HEK293 (cell line): ENCODE measurements at regions not wholly inside any gene's neighbourhood (a gene's known extent, or its start where the extent isn't known, plus 50 kb on each side); places are given as distances from the start of the nearest gene placed in this dataset.

Experiments
- CTCF ChIA-PET: fragments of 350-600 bp; formaldehyde crosslinking; extraction: SDS; loops from one replicate; lab custom pipeline; 2021; ENCODE audit warnings: antibody characterized with exemption; lab: Yijun Ruan, JAX
- POLR2A ChIA-PET: fragments of 300-600 bp; formaldehyde crosslinking; extraction: SDS; loops from one replicate; lab custom pipeline; 2020; ENCODE audit warnings: antibody characterized with exemption, inconsistent platforms; lab: Yijun Ruan, JAX
- H3K27ac ChIP-seq: fragments of 200-500 bp; sonication (Bioruptor generic); 2 replicates; pipeline ENCODE4 v1.5.1; 2014; ENCODE audit warnings: low read depth, low read length, control low read depth, inconsistent platforms; ENCODE audit errors: extremely low read depth
- H3K36me3 ChIP-seq, 2 experiments: fragments of 200-500 bp in 1 of 2; sonication (Bioruptor generic) in 1 of 2; 1 replicate in 1 of 2; 2 replicates in 1 of 2; pipeline ENCODE4 v1.5.1; 2014 to 2017; ENCODE audit warnings: inconsistent platforms in 2 of 2, low read length in 2 of 2; ENCODE audit not compliant: control insufficient read depth in 2 of 2, insufficient read depth in 1 of 2
- H3K4me1 ChIP-seq: fragments of 200-500 bp; sonication (Bioruptor generic); 2 replicates; pipeline ENCODE4 v1.5.1; 2014; ENCODE audit warnings: mild to moderate bottlenecking, low read length, inconsistent platforms; ENCODE audit not compliant: control insufficient read depth, insufficient read depth
- H3K4me3 ChIP-seq: 2 replicates; pipeline ENCODE4 v1.5.1; 2011; ENCODE audit warnings: low read depth, mild to moderate bottlenecking, control low read depth, low read length, moderate library complexity
- H3K9me3 ChIP-seq: fragments of 200-500 bp; sonication (Bioruptor generic); 2 replicates; pipeline ENCODE4 v1.5.1; 2014; ENCODE audit warnings: low read depth, low read length, inconsistent platforms; ENCODE audit not compliant: control insufficient read depth, insufficient read depth
- EGR2 ChIP-seq: fragments of 450-650 bp; formaldehyde crosslinking; IDR thresholded peaks from 2 replicates; pipeline ENCODE4 v1.5.1; 2016; ENCODE audit warnings: low read depth, missing biosample characterization, missing genetic modification characterization
- GLI4 ChIP-seq: fragments of 450-650 bp; formaldehyde crosslinking; IDR thresholded peaks from 2 replicates; pipeline ENCODE4 v1.5.1; 2016; ENCODE audit warnings: missing biosample characterization, missing genetic modification characterization
- IKZF3 ChIP-seq: fragments of 450-650 bp; IDR thresholded peaks from 2 replicates; pipeline ENCODE4 v1.5.0; 2018; ENCODE audit warnings: missing biosample characterization, mild to moderate bottlenecking, missing genetic modification characterization, moderate library complexity
- KLF16 ChIP-seq: fragments of 450-650 bp; formaldehyde crosslinking; IDR thresholded peaks from 2 replicates; pipeline ENCODE4 v1.5.1; 2017; ENCODE audit warnings: missing biosample characterization, missing genetic modification characterization
- KLF7 ChIP-seq: fragments of 450-650 bp; formaldehyde crosslinking; IDR thresholded peaks from 2 replicates; pipeline ENCODE4 v1.5.1; 2016; ENCODE audit warnings: missing biosample characterization, missing genetic modification characterization, borderline replicate concordance
- KLF8 ChIP-seq: fragments of 450-650 bp; formaldehyde crosslinking; IDR thresholded peaks from 2 replicates; pipeline ENCODE4 v1.5.1; 2016; ENCODE audit warnings: missing biosample characterization, missing genetic modification characterization
- KLF9 ChIP-seq: fragments of 450-650 bp; formaldehyde crosslinking; IDR thresholded peaks from 2 replicates; pipeline ENCODE4 v1.5.1; 2016; ENCODE audit warnings: missing biosample characterization, missing genetic modification characterization, low read depth
- OVOL3 ChIP-seq: fragments of 450-650 bp; formaldehyde crosslinking; IDR thresholded peaks from 2 replicates; pipeline ENCODE4 v1.5.1; 2016; ENCODE audit warnings: missing biosample characterization, missing genetic modification characterization
- YY1 ChIP-seq: fragments of 450-650 bp; formaldehyde crosslinking; IDR thresholded peaks from 2 replicates; pipeline ENCODE4 v1.5.1; 2018; ENCODE audit warnings: missing biosample characterization, missing genetic modification characterization
- ZBTB21 ChIP-seq: fragments of 450-650 bp; formaldehyde crosslinking; IDR thresholded peaks from 2 replicates; pipeline ENCODE4 v1.5.1; 2017; ENCODE audit warnings: missing biosample characterization, missing genetic modification characterization
- ZNF133 ChIP-seq: fragments of 450-650 bp; formaldehyde crosslinking; IDR thresholded peaks from 2 replicates; pipeline ENCODE4 v1.5.1; 2016; ENCODE audit warnings: missing biosample characterization, missing genetic modification characterization
- ZNF2 ChIP-seq: fragments of 450-650 bp; formaldehyde crosslinking; IDR thresholded peaks from 2 replicates; pipeline ENCODE4 v1.5.1; 2016; ENCODE audit warnings: missing biosample characterization, missing genetic modification characterization
- ZNF221 ChIP-seq: fragments of 450-650 bp; formaldehyde crosslinking; IDR thresholded peaks from 2 replicates; pipeline ENCODE4 v1.5.1; 2017; ENCODE audit warnings: missing biosample characterization, missing genetic modification characterization, borderline replicate concordance
- ZNF48 ChIP-seq: fragments of 450-650 bp; formaldehyde crosslinking; IDR thresholded peaks from 2 replicates; pipeline ENCODE4 v1.5.1; 2016; ENCODE audit warnings: missing biosample characterization, missing genetic modification characterization
- ZNF501 ChIP-seq: fragments of 450-650 bp; formaldehyde crosslinking; IDR thresholded peaks from 2 replicates; pipeline ENCODE4 v1.5.1; 2016; ENCODE audit warnings: missing biosample characterization, missing genetic modification characterization
- ZNF548 ChIP-seq: fragments of 450-650 bp; formaldehyde crosslinking; IDR thresholded peaks from 2 replicates; pipeline ENCODE4 v1.5.1; 2016; ENCODE audit warnings: missing biosample characterization, missing genetic modification characterization
- ZNF549 ChIP-seq: fragments of 450-650 bp; IDR thresholded peaks from 2 replicates; pipeline ENCODE4 v1.5.1; 2018; ENCODE audit warnings: missing biosample characterization, missing genetic modification characterization, mild to moderate bottlenecking, inconsistent platforms, moderate library complexity
- ZNF555 ChIP-seq: fragments of 450-650 bp; formaldehyde crosslinking; conservative IDR thresholded peaks from 2 replicates; pipeline ENCODE4 v1.5.1; 2017; ENCODE audit warnings: missing biosample characterization, mild to moderate bottlenecking, missing genetic modification characterization, inconsistent platforms
- ZNF600 ChIP-seq: fragments of 450-650 bp; formaldehyde crosslinking; IDR thresholded peaks from 2 replicates; pipeline ENCODE4 v1.5.1; 2016; ENCODE audit warnings: missing biosample characterization, missing genetic modification characterization
- ZNF623 ChIP-seq: fragments of 450-650 bp; formaldehyde crosslinking; IDR thresholded peaks from 2 replicates; pipeline ENCODE4 v1.5.1; 2016; ENCODE audit warnings: missing biosample characterization, missing genetic modification characterization
- ZNF747 ChIP-seq: fragments of 450-650 bp; formaldehyde crosslinking; IDR thresholded peaks from 2 replicates; pipeline ENCODE4 v1.5.1; 2016; ENCODE audit warnings: missing biosample characterization, missing genetic modification characterization
- ZNF791 ChIP-seq: fragments of 450-650 bp; formaldehyde crosslinking; IDR thresholded peaks from 2 replicates; pipeline ENCODE4 v1.5.1; 2016; ENCODE audit warnings: missing biosample characterization, missing genetic modification characterization
- ZNF830 ChIP-seq: fragments of 450-650 bp; IDR thresholded peaks from 2 replicates; pipeline ENCODE4 v1.5.0; 2018; ENCODE audit warnings: missing biosample characterization, missing genetic modification characterization, low read depth, mild to moderate bottlenecking, moderate library complexity
- TF ChIP-seq, protein P1 (sequence below): fragments of 450-650 bp; formaldehyde crosslinking; IDR thresholded peaks from 2 replicates; pipeline ENCODE4 v1.5.1; 2016; ENCODE audit warnings: missing biosample characterization, missing genetic modification characterization
- TF ChIP-seq, protein P2 (sequence below): fragments of 450-650 bp; formaldehyde crosslinking; IDR thresholded peaks from 2 replicates; pipeline ENCODE4 v1.5.1; 2016; ENCODE audit warnings: missing biosample characterization, missing genetic modification characterization
- TF ChIP-seq, protein P3 (sequence below): fragments of 450-650 bp; formaldehyde crosslinking; IDR thresholded peaks from 2 replicates; pipeline ENCODE4 v1.5.1; 2016; ENCODE audit warnings: missing biosample characterization, missing genetic modification characterization, low read depth
- TF ChIP-seq, protein P4 (sequence below): fragments of 450-650 bp; formaldehyde crosslinking; IDR thresholded peaks from 2 replicates; pipeline ENCODE4 v1.5.1; 2016; ENCODE audit warnings: missing biosample characterization, missing genetic modification characterization
- TF ChIP-seq, protein P5 (sequence below): IDR thresholded peaks from 2 replicates; pipeline ENCODE4 v1.6.1; 2011; ENCODE audit warnings: mild to moderate bottlenecking, low read depth, low read length, borderline replicate concordance
- TF ChIP-seq, protein P6 (sequence below): fragments of 450-650 bp; formaldehyde crosslinking; IDR thresholded peaks from 2 replicates; pipeline ENCODE4 v1.5.1; 2016; ENCODE audit warnings: missing biosample characterization, missing genetic modification characterization

DNA sequence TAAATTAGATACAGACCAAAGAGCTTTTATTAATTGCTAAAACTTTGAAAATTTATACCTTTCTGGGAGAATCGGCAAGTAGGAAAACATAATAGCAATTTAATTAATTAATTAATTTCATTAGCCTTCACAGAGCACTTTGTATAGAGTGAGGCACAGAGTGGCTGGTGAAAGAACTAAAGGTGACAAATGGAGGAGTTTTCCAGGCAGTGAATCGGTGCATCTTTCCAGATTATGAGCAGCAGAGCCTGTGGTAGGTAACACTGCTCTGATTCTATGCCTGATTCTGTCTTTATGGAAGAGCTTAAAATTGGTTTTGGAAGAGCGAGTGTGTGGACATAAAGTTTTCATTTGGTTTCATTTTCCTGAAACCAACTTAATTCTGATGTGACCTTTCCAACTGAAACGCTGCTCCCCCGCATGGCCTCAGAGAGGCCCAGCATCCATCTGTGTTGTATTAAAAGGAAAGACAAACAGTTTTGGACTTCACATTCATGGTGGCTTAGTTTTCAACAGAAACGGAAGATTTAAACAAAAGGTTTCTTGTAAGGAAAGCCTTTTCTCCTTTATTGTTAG, 188.9 kb upstream of the RPS23 start:
- TF ChIP-seq, protein P1, sequence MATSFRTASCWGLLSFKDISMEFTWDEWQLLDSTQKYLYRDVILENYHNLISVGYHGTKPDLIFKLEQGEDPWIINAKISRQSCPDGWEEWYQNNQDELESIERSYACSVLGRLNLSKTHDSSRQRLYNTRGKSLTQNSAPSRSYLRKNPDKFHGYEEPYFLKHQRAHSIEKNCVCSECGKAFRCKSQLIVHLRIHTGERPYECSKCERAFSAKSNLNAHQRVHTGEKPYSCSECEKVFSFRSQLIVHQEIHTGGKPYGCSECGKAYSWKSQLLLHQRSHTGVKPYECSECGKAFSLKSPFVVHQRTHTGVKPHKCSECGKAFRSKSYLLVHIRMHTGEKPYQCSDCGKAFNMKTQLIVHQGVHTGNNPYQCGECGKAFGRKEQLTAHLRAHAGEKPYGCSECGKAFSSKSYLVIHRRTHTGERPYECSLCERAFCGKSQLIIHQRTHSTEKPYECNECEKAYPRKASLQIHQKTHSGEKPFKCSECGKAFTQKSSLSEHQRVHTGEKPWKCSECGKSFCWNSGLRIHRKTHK (tag by site-specific recombination), result no peak
- TF ChIP-seq ZNF221 (tag by site-specific recombination) (no peak), ZNF555 (no peak), KLF16 (tag by site-specific recombination) (no peak), ZNF501 (tag by site-specific recombination) (no peak), EGR2 (no peak), ZNF548 (tag by site-specific recombination) (no peak), ZNF2 (no peak), KLF8 (tag by site-specific recombination) (no peak), ZNF48 (tag by site-specific recombination) (no peak), YY1 (no peak), ZNF830 (tag by site-specific recombination) (no peak), ZNF747 (tag by site-specific recombination) (no peak), KLF7 (tag by site-specific recombination) (no peak), ZNF549 (tag by site-specific recombination) (no peak)
- TF ChIP-seq, protein P2, sequence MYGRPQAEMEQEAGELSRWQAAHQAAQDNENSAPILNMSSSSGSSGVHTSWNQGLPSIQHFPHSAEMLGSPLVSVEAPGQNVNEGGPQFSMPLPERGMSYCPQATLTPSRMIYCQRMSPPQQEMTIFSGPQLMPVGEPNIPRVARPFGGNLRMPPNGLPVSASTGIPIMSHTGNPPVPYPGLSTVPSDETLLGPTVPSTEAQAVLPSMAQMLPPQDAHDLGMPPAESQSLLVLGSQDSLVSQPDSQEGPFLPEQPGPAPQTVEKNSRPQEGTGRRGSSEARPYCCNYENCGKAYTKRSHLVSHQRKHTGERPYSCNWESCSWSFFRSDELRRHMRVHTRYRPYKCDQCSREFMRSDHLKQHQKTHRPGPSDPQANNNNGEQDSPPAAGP (tag by site-specific recombination), result no peak
- TF ChIP-seq, protein P3, sequence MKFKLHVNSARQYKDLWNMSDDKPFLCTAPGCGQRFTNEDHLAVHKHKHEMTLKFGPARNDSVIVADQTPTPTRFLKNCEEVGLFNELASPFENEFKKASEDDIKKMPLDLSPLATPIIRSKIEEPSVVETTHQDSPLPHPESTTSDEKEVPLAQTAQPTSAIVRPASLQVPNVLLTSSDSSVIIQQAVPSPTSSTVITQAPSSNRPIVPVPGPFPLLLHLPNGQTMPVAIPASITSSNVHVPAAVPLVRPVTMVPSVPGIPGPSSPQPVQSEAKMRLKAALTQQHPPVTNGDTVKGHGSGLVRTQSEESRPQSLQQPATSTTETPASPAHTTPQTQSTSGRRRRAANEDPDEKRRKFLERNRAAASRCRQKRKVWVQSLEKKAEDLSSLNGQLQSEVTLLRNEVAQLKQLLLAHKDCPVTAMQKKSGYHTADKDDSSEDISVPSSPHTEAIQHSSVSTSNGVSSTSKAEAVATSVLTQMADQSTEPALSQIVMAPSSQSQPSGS (tag by site-specific recombination), result no peak
- H3K4me1 ChIP-seq, result no peaks in the 10 kb centered on the region
- no peak overlapping the region for H3K4me3 ChIP-seq
- POLR2A ChIA-PET, result no interaction called here
- no peaks in the 10 kb centered on the region for H3K9me3 ChIP-seq
- H3K36me3 ChIP-seq, result no peaks in the 10 kb centered on the region
- CTCF ChIA-PET, result interaction anchor here (0.5 to 0.7 kb wide), 3 partner anchors 34 to 713 kb away, joined by 3 to 5 read pairs (median 3); no protein-coding TSS in a partner anchor
- no peak overlapping the region for H3K27ac ChIP-seq

DNA sequence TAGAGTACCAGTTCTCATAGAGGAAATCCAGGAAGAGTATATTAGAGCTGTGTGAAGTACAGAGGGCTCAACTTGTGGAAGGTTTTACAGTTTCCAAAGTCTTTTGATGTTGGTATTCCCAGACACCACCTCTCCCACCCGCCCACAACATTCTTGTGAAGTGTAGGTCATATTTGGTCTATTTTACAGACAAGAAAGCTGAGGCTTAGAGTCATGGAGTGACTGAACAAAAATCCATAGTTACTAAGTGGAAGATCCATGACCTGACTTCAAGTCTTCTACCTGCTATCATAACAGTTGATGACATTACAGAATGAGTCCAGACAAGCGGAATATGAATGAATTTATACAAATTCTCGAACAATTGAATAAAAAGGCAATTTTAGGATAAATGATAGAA, 187.1 kb upstream of the RPS23 start:
- Histone ChIP-seq H3K9me3 (no peaks in the 10 kb centered on the region), H3K4me3 (no peak overlapping the region), H3K27ac (no peak overlapping the region), H3K36me3 (no peaks in the 10 kb centered on the region), H3K4me1 (no peaks in the 10 kb centered on the region)
- ChIA-PET CTCF (no interaction called here), POLR2A (no interaction called here)
- TF ChIP-seq KLF9 (tag by site-specific recombination) (no peak), OVOL3 (tag by site-specific recombination) (no peak), ZNF623 (tag by site-specific recombination) (no peak), GLI4 (tag by site-specific recombination) (no peak), ZNF133 (tag by site-specific recombination) (no peak), ZBTB21 (tag by site-specific recombination) (no peak), IKZF3 (tag by site-specific recombination) (no peak), ZNF600 (tag by site-specific recombination) (no peak), ZNF791 (no peak)
- TF ChIP-seq, protein P4, sequence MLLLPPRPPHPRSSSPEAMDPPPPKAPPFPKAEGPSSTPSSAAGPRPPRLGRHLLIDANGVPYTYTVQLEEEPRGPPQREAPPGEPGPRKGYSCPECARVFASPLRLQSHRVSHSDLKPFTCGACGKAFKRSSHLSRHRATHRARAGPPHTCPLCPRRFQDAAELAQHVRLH, result no peak
- TF ChIP-seq, protein P1 (tag by site-specific recombination), result no peak
- TF ChIP-seq, protein P5, sequence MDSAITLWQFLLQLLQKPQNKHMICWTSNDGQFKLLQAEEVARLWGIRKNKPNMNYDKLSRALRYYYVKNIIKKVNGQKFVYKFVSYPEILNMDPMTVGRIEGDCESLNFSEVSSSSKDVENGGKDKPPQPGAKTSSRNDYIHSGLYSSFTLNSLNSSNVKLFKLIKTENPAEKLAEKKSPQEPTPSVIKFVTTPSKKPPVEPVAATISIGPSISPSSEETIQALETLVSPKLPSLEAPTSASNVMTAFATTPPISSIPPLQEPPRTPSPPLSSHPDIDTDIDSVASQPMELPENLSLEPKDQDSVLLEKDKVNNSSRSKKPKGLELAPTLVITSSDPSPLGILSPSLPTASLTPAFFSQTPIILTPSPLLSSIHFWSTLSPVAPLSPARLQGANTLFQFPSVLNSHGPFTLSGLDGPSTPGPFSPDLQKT, result no peak
- TF ChIP-seq, protein P6, sequence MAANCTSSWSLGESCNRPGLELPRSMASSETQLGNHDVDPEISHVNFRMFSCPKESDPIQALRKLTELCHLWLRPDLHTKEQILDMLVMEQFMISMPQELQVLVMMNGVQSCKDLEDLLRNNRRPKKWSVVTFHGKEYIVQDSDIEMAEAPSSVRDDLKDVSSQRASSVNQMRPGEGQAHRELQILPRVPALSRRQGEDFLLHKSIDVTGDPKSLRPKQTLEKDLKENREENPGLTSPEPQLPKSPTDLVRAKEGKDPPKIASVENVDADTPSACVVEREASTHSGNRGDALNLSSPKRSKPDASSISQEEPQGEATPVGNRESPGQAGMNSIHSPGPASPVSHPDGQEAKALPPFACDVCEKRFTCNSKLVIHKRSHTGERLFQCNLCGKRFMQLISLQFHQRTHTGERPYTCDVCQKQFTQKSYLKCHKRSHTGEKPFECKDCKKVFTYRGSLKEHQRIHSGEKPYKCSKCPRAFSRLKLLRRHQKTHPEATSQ (tag by site-specific recombination), result no peak
